ENCODE measurements at regions not wholly inside any gene's neighbourhood (a gene's known extent, or its start where the extent isn't known, plus 50 kb on each side); places are given as distances from the start of the nearest gene placed in this dataset.

DNA sequence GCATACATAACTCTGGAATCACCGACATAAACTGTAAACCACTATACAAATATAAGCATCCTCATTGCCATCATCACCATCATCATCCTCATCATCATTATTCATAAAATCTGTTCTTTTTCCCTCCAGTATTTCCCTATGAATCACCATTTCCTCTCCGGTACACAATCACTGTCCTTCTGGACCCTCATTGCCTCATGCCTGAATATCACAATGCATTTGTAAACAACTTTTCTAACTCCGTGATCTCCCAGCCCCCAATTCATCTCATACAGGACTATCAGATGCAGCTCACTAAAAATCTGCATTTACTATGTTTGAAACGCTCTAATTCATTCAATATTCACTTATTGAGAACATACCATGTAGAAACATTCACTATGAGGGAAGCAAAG, 339.7 kb downstream of the TBC1D32 start:
- Histone ChIP-seq H3K27me3 (ENCODE audit: control insufficient read depth, insufficient read depth, low read length) (no peaks in the 10 kb centered on the region), H3K36me3 (ENCODE audit: control insufficient read depth, insufficient read depth, low read length) (no peaks in the 10 kb centered on the region), H3K4me3 (ENCODE audit: low read depth, low read length) (no peak overlapping the region)
- TF ChIP-seq, protein P1, sequence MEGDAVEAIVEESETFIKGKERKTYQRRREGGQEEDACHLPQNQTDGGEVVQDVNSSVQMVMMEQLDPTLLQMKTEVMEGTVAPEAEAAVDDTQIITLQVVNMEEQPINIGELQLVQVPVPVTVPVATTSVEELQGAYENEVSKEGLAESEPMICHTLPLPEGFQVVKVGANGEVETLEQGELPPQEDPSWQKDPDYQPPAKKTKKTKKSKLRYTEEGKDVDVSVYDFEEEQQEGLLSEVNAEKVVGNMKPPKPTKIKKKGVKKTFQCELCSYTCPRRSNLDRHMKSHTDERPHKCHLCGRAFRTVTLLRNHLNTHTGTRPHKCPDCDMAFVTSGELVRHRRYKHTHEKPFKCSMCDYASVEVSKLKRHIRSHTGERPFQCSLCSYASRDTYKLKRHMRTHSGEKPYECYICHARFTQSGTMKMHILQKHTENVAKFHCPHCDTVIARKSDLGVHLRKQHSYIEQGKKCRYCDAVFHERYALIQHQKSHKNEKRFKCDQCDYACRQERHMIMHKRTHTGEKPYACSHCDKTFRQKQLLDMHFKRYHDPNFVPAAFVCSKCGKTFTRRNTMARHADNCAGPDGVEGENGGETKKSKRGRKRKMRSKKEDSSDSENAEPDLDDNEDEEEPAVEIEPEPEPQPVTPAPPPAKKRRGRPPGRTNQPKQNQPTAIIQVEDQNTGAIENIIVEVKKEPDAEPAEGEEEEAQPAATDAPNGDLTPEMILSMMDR (IDR thresholded peaks at IDR 0.05; ENCODE audit: insufficient read depth, low read depth, low read length): no peak
- CTCF ChIA-PET: interaction anchor here (0.5 kb wide), 1 partner anchor 1614 kb away, joined by 3 read pairs; no protein-coding TSS in a partner anchor
- no peak for DNase-seq (ENCODE audit: low read depth)
- POLR2A ChIA-PET: no interaction called here

DNA sequence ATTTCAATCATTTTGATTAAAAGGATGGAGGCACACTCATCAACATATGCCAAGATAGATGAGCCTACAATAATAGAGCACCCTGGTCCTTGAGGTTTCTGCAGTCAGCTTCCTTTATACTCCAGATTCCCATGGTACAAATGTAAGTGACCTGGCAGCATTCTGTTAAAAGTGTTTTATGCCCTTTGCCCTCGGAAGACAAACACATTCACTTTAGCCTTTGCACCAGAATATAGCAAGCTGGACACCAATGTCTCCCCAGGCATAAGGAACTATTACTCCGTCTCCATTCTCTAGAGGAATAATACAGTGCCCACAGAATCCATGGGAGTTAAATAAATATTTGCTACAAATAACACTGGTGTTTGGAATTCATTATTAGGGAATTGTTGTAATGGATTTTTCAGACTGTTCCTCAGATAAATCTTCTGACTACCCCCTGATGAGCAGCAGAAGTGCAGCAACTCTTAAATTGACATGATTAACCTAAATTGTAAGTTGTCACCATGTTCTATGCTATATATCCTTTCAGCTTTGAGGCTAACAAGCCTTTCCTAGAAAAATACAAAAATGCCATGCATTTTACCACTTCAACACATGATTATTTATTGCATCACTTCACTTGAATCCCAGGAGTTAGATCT, 340.2 kb downstream of the TBC1D32 start:
- no peaks in the 10 kb centered on the region for H3K27me3 ChIP-seq (ENCODE audit: control insufficient read depth, insufficient read depth, low read length)
- TF ChIP-seq, protein P1 (IDR thresholded peaks at IDR 0.05; ENCODE audit: insufficient read depth, low read depth, low read length): no peak
- ChIA-PET CTCF (no interaction called here), POLR2A (no interaction called here)
- no peaks in the 10 kb centered on the region for H3K36me3 ChIP-seq (ENCODE audit: control insufficient read depth, insufficient read depth, low read length)
- no peak overlapping the region for H3K4me3 ChIP-seq (ENCODE audit: low read depth, low read length)
- no peak for DNase-seq (ENCODE audit: low read depth)

DNA sequence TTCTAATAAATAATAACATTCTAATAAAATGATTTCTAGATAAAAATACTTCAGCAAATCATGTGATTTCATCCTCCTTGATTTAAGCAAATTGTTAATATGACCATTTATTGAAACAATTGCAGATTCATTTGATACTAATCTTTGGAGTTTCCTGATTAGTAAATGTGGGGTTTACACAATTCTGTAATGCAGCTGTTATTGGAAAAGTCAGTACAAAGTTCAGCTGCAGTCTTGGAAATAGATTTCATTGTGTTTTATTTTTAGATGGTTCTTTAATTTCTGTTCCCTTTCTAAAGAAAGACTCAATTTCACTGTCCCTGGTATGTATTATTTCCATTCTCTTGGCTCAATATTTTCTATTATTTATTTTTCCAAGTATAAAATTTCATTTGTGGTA, 342.0 kb downstream of the TBC1D32 start:
- Histone ChIP-seq H3K27me3 (ENCODE audit: control insufficient read depth, insufficient read depth, low read length) (no peaks in the 10 kb centered on the region), H3K4me3 (ENCODE audit: low read depth, low read length) (no peak overlapping the region), H3K36me3 (ENCODE audit: control insufficient read depth, insufficient read depth, low read length) (no peaks in the 10 kb centered on the region)
- ChIA-PET CTCF (interaction anchor here (0.6 kb wide), 1 partner anchor 8 kb away, joined by 4 read pairs; no protein-coding TSS in a partner anchor), POLR2A (no interaction called here)
- TF ChIP-seq, protein P1 (IDR thresholded peaks at IDR 0.05; ENCODE audit: insufficient read depth, low read depth, low read length): no peak
- DNase-seq (ENCODE audit: low read depth): no peak

DNA sequence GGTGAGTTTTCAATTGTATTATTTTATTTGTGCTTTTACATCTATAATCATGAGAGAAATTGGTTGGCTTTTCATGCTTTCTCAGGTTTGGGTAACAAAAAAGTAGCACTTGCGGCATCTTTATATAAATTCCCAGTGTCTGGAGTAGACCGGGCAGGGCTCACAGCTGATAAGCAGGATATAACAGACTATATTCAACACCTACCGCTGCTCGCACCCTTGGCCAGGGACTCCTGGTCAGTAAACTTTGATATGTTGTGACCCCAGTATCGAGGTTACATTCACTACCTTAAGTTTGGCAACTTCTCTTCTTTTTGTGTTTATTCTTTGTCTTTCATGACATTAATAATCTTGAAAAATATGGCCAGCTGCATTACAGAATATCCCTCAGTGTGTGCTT, 343.4 kb downstream of the TBC1D32 start:
- H3K4me3 ChIP-seq (ENCODE audit: low read depth, low read length): no peak overlapping the region
- DNase-seq (ENCODE audit: low read depth): no peak
- no peaks in the 10 kb centered on the region for H3K27me3 ChIP-seq (ENCODE audit: control insufficient read depth, insufficient read depth, low read length)
- no peaks in the 10 kb centered on the region for H3K36me3 ChIP-seq (ENCODE audit: control insufficient read depth, insufficient read depth, low read length)
- TF ChIP-seq, protein P1 (IDR thresholded peaks at IDR 0.05; ENCODE audit: insufficient read depth, low read depth, low read length): no peak
- POLR2A ChIA-PET: no interaction called here
- CTCF ChIA-PET: interaction anchor here (0.8 kb wide), 1 partner anchor 19 kb away, joined by 3 read pairs; no protein-coding TSS in a partner anchor

DNA sequence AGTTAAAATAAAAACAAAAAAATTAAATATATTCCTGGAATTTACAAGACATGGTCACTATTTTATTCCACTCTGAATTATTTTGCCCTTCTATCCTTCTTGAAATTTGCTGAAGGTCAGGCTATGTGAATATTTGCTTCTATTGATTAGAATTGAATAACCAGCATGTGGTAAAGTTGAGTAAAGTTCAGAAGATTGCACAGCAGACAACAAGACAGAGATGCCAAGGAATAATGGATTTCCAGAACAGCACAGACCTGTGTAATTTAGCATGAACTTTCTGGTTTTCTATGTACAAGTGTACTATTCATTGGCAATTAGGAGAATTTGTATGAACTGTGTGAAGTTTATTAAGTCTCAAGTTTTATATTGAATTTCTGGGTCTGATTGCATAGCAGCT, 352.4 kb downstream of the TBC1D32 start:
- DNase-seq (ENCODE audit: low read depth): no peak
- ChIA-PET CTCF (no interaction called here), POLR2A (no interaction called here)
- no peaks in the 10 kb centered on the region for H3K27me3 ChIP-seq (ENCODE audit: control insufficient read depth, insufficient read depth, low read length)
- TF ChIP-seq, protein P1 (IDR thresholded peaks at IDR 0.05; ENCODE audit: insufficient read depth, low read depth, low read length): no peak
- no peaks in the 10 kb centered on the region for H3K36me3 ChIP-seq (ENCODE audit: control insufficient read depth, insufficient read depth, low read length)
- no peak overlapping the region for H3K4me3 ChIP-seq (ENCODE audit: low read depth, low read length)
